Panc1 (cell line): ENCODE measurements at regions not wholly inside any gene's neighbourhood (a gene's known extent, or its start where the extent isn't known, plus 50 kb on each side); places are given as distances from the start of the nearest gene placed in this dataset.
"Not testable (repeated sequence)": the region's sequence is repeated elsewhere in the genome, so short reads cannot be mapped to it uniquely, and the experiment has no call there.

Experiments
- POLR2AphosphoS5 ChIP-seq: IDR thresholded peaks from 2 replicates; pipeline ENCODE4 v1.6.1; 2012; ENCODE audit warnings: mild to moderate bottlenecking, low read depth, low read length, moderate library complexity
- SIN3A ChIP-seq: IDR thresholded peaks from 2 replicates; pipeline ENCODE4 v1.6.1; 2012; ENCODE audit warnings: low read depth, mild to moderate bottlenecking, low read length, moderate library complexity, borderline replicate concordance; ENCODE audit not compliant: insufficient read depth
- TCF7L2 ChIP-seq: IDR thresholded peaks from 2 replicates; pipeline ENCODE4 v1.6.1; 2011; ENCODE audit warnings: mild to moderate bottlenecking, low read depth, low read length, inconsistent platforms
- TF ChIP-seq, protein P1 (sequence below): fragments of 450-650 bp; IDR thresholded peaks from 2 replicates; pipeline ENCODE4 v1.5.1; 2017; ENCODE audit warnings: mild to moderate bottlenecking
- TF ChIP-seq, protein P2 (sequence below), 2 experiments: IDR thresholded peaks; 2 replicates each; pipeline ENCODE4 v1.6.1; 2011 to 2012; ENCODE audit warnings: low read depth in 2 of 2, control low read depth in 1 of 2, low read length in 1 of 2, mild to moderate bottlenecking in 1 of 2, moderate library complexity in 1 of 2; ENCODE audit not compliant: insufficient read depth in 1 of 2

DNA sequence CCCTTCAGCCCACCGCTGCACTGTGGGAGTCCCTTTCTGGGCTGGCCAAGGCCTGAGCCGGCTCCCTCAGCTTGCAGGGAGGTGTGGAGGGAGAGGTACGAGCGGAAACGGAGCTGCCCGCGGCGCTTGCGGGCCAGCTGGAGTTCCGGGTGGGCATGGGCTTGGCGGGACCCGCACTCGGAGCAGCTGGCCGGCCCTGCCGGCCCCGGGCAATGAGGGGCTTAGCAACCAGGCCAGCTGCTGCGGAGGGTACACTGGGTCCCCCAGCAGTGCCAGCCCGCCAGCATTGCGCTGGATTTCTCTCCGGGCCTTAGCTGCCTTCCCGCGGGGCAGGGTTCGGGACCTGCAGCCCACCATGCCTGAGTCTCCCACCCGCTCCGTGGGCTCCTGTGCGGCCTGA, 620.6 kb downstream of the SLITRK5 start:
- TF ChIP-seq, protein P1, sequence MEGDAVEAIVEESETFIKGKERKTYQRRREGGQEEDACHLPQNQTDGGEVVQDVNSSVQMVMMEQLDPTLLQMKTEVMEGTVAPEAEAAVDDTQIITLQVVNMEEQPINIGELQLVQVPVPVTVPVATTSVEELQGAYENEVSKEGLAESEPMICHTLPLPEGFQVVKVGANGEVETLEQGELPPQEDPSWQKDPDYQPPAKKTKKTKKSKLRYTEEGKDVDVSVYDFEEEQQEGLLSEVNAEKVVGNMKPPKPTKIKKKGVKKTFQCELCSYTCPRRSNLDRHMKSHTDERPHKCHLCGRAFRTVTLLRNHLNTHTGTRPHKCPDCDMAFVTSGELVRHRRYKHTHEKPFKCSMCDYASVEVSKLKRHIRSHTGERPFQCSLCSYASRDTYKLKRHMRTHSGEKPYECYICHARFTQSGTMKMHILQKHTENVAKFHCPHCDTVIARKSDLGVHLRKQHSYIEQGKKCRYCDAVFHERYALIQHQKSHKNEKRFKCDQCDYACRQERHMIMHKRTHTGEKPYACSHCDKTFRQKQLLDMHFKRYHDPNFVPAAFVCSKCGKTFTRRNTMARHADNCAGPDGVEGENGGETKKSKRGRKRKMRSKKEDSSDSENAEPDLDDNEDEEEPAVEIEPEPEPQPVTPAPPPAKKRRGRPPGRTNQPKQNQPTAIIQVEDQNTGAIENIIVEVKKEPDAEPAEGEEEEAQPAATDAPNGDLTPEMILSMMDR, result not testable (repeated sequence)
- not testable (repeated sequence) for TF ChIP-seq SIN3A, TCF7L2, POLR2AphosphoS5
- TF ChIP-seq, protein P2, sequence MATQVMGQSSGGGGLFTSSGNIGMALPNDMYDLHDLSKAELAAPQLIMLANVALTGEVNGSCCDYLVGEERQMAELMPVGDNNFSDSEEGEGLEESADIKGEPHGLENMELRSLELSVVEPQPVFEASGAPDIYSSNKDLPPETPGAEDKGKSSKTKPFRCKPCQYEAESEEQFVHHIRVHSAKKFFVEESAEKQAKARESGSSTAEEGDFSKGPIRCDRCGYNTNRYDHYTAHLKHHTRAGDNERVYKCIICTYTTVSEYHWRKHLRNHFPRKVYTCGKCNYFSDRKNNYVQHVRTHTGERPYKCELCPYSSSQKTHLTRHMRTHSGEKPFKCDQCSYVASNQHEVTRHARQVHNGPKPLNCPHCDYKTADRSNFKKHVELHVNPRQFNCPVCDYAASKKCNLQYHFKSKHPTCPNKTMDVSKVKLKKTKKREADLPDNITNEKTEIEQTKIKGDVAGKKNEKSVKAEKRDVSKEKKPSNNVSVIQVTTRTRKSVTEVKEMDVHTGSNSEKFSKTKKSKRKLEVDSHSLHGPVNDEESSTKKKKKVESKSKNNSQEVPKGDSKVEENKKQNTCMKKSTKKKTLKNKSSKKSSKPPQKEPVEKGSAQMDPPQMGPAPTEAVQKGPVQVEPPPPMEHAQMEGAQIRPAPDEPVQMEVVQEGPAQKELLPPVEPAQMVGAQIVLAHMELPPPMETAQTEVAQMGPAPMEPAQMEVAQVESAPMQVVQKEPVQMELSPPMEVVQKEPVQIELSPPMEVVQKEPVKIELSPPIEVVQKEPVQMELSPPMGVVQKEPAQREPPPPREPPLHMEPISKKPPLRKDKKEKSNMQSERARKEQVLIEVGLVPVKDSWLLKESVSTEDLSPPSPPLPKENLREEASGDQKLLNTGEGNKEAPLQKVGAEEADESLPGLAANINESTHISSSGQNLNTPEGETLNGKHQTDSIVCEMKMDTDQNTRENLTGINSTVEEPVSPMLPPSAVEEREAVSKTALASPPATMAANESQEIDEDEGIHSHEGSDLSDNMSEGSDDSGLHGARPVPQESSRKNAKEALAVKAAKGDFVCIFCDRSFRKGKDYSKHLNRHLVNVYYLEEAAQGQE (IDR thresholded peaks at IDR 0.05; ENCODE audit: insufficient read depth in 1 of 2, low read depth in 2 of 2, low read length in 1 of 2), result not testable (repeated sequence)
